ENCODE measurements at regions not wholly inside any gene's neighbourhood (a gene's known extent, or its start where the extent isn't known, plus 50 kb on each side); places are given as distances from the start of the nearest gene placed in this dataset.

- no peak for DNase-seq
These were observed 456.7 kb downstream of the SLC16A7 start for GRCh38 chr12:60052483-60052882.

- no peak for DNase-seq
These were observed 463.4 kb downstream of the SLC16A7 start for GRCh38 chr12:60059180-60059579.

- no peak for DNase-seq
These were observed 470.8 kb downstream of the SLC16A7 start for GRCh38 chr12:60066655-60067054.

- no peak for DNase-seq
These were observed 474.7 kb downstream of the SLC16A7 start for GRCh38 chr12:60070552-60070951.

- DNase-seq = no peak
These were observed 475.9 kb downstream of the SLC16A7 start for GRCh38 chr12:60071759-60072191.

GRCh38 chr12:60072911-60073310, 477.1 kb downstream of the SLC16A7 start:
- no peak for DNase-seq

- no peak for DNase-seq
These were observed 479.3 kb downstream of the SLC16A7 start for GRCh38 chr12:60075091-60075490.

GRCh38 chr12:60078026-60078425, 482.2 kb downstream of the SLC16A7 start:
- no peak for DNase-seq

GRCh38 chr12:60093428-60093827, 497.6 kb downstream of the SLC16A7 start:
- no peak for DNase-seq

- DNase-seq = no peak
These were observed 498.6 kb downstream of the SLC16A7 start for GRCh38 chr12:60094436-60094835.

GRCh38 chr12:60096727-60097126, 500.9 kb downstream of the SLC16A7 start:
- no peak for DNase-seq

- DNase-seq = no peak
These were observed 504.3 kb downstream of the SLC16A7 start for GRCh38 chr12:60100160-60100559.

GRCh38 chr12:60100852-60101251, 505.0 kb downstream of the SLC16A7 start:
- no peak for DNase-seq

GRCh38 chr12:60101715-60102114, 505.9 kb downstream of the SLC16A7 start:
- DNase-seq = no peak

GRCh38 chr12:60106214-60106613, 510.4 kb downstream of the SLC16A7 start:
- DNase-seq = no peak

GRCh38 chr12:60107992-60108391, 512.2 kb downstream of the SLC16A7 start:
- no peak for DNase-seq

GRCh38 chr12:60112063-60112462, 516.2 kb downstream of the SLC16A7 start:
- DNase-seq = no peak

- no peak for DNase-seq
These were observed 516.9 kb downstream of the SLC16A7 start for GRCh38 chr12:60112763-60113162.

GRCh38 chr12:60114169-60114568, 518.3 kb downstream of the SLC16A7 start:
- no peak for DNase-seq

- DNase-seq = no peak
These were observed 523.5 kb downstream of the SLC16A7 start for GRCh38 chr12:60119327-60119726.

- DNase-seq = no peak
These were observed 524.4 kb downstream of the SLC16A7 start for GRCh38 chr12:60120199-60120598.

GRCh38 chr12:60123557-60123956, 527.7 kb downstream of the SLC16A7 start:
- DNase-seq = no peak

- DNase-seq = no peak
These were observed 541.7 kb downstream of the SLC16A7 start for GRCh38 chr12:60137513-60137912.

- no peak for DNase-seq
These were observed 542.7 kb downstream of the SLC16A7 start for GRCh38 chr12:60138526-60138925.

GRCh38 chr12:60144395-60144794, 548.6 kb downstream of the SLC16A7 start:
- no peak for DNase-seq

- DNase-seq = no peak
These were observed 552.3 kb downstream of the SLC16A7 start for GRCh38 chr12:60148109-60148508.

Measured in CD4-positive, alpha-beta T cell treated with Interleukin-17A for 4 hours (primary cell).